AG09319 (cell line): ENCODE measurements at regions not wholly inside any gene's neighbourhood (a gene's known extent, or its start where the extent isn't known, plus 50 kb on each side); places are given as distances from the start of the nearest gene placed in this dataset.

Experiments
- DNase-seq: peaks from one replicate; pipeline ENCODE4 v3.0.0-alpha.2; 2010; ENCODE audit warnings: low read depth; ENCODE audit errors: extremely low read depth
- TF ChIP-seq, protein P1 (sequence below): IDR thresholded peaks from 2 replicates; pipeline ENCODE4 v1.5.1; 2011; ENCODE audit warnings: low read depth, mild to moderate bottlenecking, inconsistent platforms, low read length, moderate library complexity

DNA sequence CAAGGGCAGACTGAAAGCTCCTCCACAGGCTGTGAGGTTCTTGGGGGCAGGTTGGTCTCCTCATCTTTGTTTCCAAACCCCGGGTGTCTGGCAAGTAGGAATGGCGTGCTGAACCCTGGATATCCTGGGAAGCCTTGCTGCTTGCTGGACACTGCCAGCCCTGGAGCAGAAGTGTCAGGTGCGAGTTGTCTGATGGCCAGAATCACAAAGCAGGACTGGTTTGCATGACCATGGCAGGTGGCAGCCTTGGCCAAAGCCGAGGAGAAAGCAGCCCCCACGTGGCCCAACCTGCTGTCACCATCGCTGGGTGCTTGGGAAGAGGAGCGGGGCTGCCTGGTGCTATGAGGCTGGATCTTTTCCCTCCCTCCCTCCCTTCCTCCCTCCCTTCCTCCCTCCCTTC lies 309.5 kb upstream of the HS6ST1 start:
- TF ChIP-seq, protein P1, sequence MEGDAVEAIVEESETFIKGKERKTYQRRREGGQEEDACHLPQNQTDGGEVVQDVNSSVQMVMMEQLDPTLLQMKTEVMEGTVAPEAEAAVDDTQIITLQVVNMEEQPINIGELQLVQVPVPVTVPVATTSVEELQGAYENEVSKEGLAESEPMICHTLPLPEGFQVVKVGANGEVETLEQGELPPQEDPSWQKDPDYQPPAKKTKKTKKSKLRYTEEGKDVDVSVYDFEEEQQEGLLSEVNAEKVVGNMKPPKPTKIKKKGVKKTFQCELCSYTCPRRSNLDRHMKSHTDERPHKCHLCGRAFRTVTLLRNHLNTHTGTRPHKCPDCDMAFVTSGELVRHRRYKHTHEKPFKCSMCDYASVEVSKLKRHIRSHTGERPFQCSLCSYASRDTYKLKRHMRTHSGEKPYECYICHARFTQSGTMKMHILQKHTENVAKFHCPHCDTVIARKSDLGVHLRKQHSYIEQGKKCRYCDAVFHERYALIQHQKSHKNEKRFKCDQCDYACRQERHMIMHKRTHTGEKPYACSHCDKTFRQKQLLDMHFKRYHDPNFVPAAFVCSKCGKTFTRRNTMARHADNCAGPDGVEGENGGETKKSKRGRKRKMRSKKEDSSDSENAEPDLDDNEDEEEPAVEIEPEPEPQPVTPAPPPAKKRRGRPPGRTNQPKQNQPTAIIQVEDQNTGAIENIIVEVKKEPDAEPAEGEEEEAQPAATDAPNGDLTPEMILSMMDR, result no peak

DNA sequence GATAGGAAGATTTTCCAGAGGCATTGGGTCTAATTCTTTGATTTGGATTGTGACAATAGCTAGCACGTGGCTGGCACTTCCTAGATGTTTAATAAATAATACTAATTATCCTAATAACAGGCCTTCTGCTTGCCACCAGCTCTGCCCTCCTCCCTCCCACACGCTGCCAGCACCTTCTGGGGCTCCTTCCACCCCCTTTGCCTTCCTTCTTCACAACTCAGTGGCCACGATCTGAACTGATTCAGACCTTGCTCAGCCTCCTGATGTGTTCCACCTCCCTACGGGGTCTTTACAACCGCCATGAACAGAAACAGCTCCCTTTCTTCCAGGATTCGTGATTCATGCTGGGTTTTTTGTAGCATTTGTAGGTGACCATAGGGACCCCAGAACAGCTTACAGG lies 310.3 kb upstream of the HS6ST1 start:
- TF ChIP-seq, protein P1, result no peak
- DNase-seq, result no peak

More for the DNA sequence above, 309.5 kb upstream of the HS6ST1 start:
- no peak for DNase-seq

DNA sequence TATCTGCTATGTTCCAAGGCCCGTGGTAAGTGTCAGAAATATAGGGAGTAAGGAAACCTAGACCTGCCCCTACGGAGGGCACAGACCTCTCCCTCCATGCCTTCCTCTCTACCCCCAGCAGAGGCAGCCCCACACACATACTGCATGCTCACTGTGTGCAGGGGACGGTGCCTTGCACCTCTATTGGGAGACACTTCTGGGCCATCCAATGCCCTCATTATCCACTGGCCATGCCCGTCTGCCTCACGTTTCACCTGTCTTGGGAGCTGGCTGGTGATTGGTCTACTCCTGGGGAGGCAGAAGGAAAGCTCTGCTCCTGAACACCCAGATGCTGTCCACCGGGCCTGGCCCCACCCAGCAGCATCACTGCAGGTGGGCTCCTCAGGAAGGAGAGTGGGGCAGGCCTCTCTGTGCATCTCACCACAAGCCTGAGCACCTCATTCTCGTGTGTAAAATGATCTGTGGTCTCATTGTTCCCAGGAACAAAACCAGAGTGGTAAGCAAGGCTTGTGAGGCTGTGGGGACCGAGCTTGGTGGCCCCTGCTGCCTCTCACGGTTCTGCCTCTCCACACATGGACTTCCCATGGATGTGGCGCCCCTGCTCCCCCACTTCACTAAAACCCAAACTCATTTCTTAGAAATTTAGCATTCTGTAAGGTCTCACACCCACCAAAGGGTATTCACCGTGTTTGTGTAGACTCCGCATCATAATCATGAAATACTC lies 312.5 kb upstream of the HS6ST1 start:
- TF ChIP-seq, protein P1, result no peak
- DNase-seq, result no peak

DNA sequence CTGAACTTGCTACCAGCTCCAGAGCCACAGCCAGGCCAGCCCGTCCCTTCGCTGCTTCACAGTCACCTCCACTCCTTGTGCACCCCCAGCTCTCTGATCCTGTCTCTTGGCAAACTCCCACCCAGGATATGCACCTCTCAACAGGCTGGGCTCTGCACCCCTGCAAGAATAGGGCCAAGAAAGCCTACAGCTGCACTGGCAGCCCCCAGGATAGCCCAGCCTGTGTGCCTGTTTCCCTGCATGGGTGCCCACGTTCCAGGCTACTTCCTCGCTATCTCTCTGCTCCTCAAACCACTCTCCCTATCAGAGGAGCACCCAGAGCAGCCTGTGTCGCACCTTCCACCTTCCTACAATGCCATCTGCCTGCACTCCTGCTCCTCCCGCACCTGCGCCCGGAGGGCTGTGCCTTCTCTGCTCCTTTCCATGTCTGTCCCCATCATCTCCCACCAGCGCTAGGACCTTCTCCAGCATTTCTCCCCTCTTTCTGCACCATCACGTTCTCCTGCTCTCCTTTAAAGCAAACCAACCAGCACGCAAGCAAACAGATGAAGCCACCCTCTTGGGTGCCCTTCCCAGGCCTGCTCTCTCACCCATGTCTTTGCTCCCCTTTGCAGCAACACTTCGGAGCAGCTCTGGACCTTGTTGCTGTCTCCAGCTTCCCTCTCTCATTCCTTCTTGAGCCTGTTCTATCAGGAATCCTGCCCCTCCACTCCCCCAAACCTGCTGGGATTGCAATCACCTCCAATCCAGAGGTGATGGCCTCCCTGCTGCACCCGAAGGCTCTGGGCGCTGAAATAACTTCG lies 313.2 kb upstream of the HS6ST1 start:
- DNase-seq, result no peak
- TF ChIP-seq, protein P1, result no peak

DNA sequence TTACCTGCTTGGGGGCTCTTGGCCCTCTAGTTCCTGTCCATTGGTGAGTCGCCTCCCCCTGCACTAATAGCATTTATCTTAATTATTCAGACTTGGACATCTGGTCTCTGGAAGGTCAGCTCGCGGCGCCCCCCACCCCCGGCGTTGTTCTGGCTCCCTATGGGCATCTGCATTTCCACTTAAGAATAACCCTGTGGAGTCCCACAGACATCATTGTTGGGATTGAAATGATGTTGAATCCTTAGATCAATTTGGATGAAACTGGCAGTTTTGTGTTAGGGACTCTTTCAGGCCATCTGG lies 313.8 kb upstream of the HS6ST1 start:
- TF ChIP-seq, protein P1, result no peak
- DNase-seq, result no peak

DNA sequence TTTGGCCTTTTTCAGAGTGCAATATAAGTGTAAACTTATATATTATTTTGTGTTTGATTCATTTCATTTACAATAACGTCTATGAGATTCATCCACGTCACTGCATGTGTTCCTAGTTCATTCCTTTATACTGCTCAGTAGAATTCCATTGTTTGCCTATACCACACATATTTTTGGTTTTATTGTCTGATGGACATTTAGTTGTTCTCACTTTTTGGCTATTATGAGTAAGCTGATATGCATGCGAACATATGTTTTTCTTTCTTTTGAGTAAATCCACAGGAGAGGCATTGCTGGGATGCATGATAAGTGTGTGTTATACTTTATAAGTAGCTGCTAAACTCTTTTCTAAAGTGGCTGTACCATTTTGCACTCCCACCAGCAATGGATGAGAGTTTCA lies 314.8 kb upstream of the HS6ST1 start:
- TF ChIP-seq, protein P1, result no peak

DNA sequence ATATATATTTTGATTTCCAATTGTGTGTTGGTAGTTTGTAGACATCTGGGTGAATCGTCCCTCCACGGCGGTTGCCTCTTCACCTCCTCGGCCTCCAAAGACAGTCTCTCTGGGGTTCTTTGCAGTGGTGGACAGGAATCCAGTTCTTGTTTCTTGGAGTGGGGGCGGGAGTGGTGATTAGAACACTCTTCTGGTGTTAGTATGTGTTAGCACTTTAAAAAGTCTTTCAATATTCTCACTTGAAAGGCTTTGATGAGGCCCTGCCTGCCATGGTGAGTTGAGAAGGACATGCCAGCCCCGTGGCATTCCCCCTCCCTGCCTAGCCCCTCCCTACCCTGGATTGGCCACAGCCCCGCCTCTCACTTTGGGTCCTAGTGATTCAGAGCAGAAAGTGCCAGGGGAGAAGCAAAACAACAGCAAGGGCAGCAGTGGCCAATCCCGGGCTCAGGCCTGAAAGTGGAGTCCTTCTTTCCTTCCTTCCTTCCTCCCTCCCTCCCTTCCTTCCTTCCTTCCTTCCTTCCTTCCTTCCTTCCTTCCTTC lies 316.8 kb upstream of the HS6ST1 start:
- TF ChIP-seq, protein P1, result no peak
- DNase-seq, result no peak

More for the DNA sequence above, 314.8 kb upstream of the HS6ST1 start:
- DNase-seq, result no peak
